ENCODE measurements at regions not wholly inside any gene's neighbourhood (a gene's known extent, or its start where the extent isn't known, plus 50 kb on each side); places are given as distances from the start of the nearest gene placed in this dataset.

GRCh38 chr3:170734735-170735065 is 135.3 kb downstream of the RPL22L1 start:
- no peak for TF ChIP-seq CTCF (IDR thresholded peaks at IDR 0.05)
- Histone ChIP-seq H3K79me2 (ENCODE audit: insufficient read depth, low read length) (no peaks in the 10 kb centered on the region), H3K4me2 (replicated peaks; ENCODE audit: extremely low read depth, low read length, poor library complexity, severe bottlenecking) (no peak overlapping the region), H3K36me3 (replicated peaks in 1 of 2; ENCODE audit: control insufficient read depth in 1 of 2, insufficient read depth in 2 of 2, low read length in 2 of 2) (no peaks in the 10 kb centered on the region), H2AFZ (ENCODE audit: insufficient read depth, low read depth, low read length, poor library complexity, severe bottlenecking) (no peak overlapping the region), H3K27me3 (ENCODE audit: control insufficient read depth in 2 of 2, insufficient read depth in 2 of 2, low read length in 2 of 2) (no peaks in the 10 kb centered on the region), H3K9me3 (replicated peaks in 1 of 2; ENCODE audit: control insufficient read depth in 1 of 2, insufficient read depth in 1 of 2, low read length in 2 of 2) (no peaks in the 10 kb centered on the region), H3K27ac (ENCODE audit: low read depth in 1 of 2, low read length in 2 of 2) (no peak overlapping the region), H3K9ac (ENCODE audit: insufficient read depth, low read length, poor library complexity, severe bottlenecking) (no peak overlapping the region), H4K20me1 (ENCODE audit: insufficient read depth, low read length) (no peaks in the 10 kb centered on the region), H3K4me1 (ENCODE audit: control insufficient read depth in 1 of 2, insufficient read depth in 2 of 2, low read length in 2 of 2) (no peaks in the 10 kb centered on the region), H3K4me3 (replicated peaks in 1 of 3; ENCODE audit: low read depth in 2 of 3, low read length in 3 of 3) (no peak overlapping the region)
- DNase-seq = no peak
- Mint-ChIP-seq H3K27ac (no peak overlapping the region), H3K4me3 (no peak overlapping the region), H3K27me3 (ENCODE audit: low read depth in 3 of 3) (peaks cover 0 to 5% (median 2%) of the 10 kb centered on the region in 3 donors), H3K4me1 (no peaks in the 10 kb centered on the region), H3K9me3 (peaks cover 0 to 4% (median 2%) of the 10 kb centered on the region in 7 donors), H3K36me3 (no peaks in the 10 kb centered on the region)
- intact Hi-C loops (cut with micrococcal nuclease) = no loop called here
- 100% methylated on average over 1 of the region's 1 CpG for WGBS (ENCODE audit: insufficient coverage)

- Histone ChIP-seq H3K4me2 (replicated peaks; ENCODE audit: extremely low read depth, low read length, poor library complexity, severe bottlenecking) (no peak overlapping the region), H3K79me2 (ENCODE audit: insufficient read depth, low read length) (no peaks in the 10 kb centered on the region), H3K4me3 (replicated peaks in 1 of 3; ENCODE audit: low read depth in 2 of 3, low read length in 3 of 3) (no peak overlapping the region), H3K36me3 (replicated peaks in 1 of 2; ENCODE audit: control insufficient read depth in 1 of 2, insufficient read depth in 2 of 2, low read length in 2 of 2) (no peaks in the 10 kb centered on the region), H3K9me3 (replicated peaks in 1 of 2; ENCODE audit: control insufficient read depth in 1 of 2, insufficient read depth in 1 of 2, low read length in 2 of 2) (no peaks in the 10 kb centered on the region), H3K27me3 (ENCODE audit: control insufficient read depth in 2 of 2, insufficient read depth in 2 of 2, low read length in 2 of 2) (no peaks in the 10 kb centered on the region), H4K20me1 (ENCODE audit: insufficient read depth, low read length) (no peaks in the 10 kb centered on the region), H2AFZ (ENCODE audit: insufficient read depth, low read depth, low read length, poor library complexity, severe bottlenecking) (no peak overlapping the region), H3K4me1 (ENCODE audit: control insufficient read depth in 1 of 2, insufficient read depth in 2 of 2, low read length in 2 of 2) (no peaks in the 10 kb centered on the region), H3K27ac (ENCODE audit: low read depth in 1 of 2, low read length in 2 of 2) (no peak overlapping the region), H3K9ac (ENCODE audit: insufficient read depth, low read length, poor library complexity, severe bottlenecking) (no peak overlapping the region)
- peaks cover 0 to 5% (median 2%) of the 10 kb centered on the region in 3 donors for H3K27me3 Mint-ChIP-seq (ENCODE audit: low read depth in 3 of 3)
- WGBS (ENCODE audit: insufficient coverage) = 76% methylated on average over 2 of the region's 7 CpGs
- TF ChIP-seq CTCF (IDR thresholded peaks at IDR 0.05) = no peak
- H3K36me3 Mint-ChIP-seq = no peaks in the 10 kb centered on the region
- H3K4me3 Mint-ChIP-seq = no peak overlapping the region
- no peaks in the 10 kb centered on the region for H3K4me1 Mint-ChIP-seq
- H3K9me3 Mint-ChIP-seq = peaks cover 0 to 4% (median 0%) of the 10 kb centered on the region in 7 donors
- intact Hi-C loops (cut with micrococcal nuclease) = no loop called here
- DNase-seq = no peak
- no peak overlapping the region for H3K27ac Mint-ChIP-seq
Measured at GRCh38 chr3:170734043-170734734, 135.8 kb downstream of the RPL22L1 start.
